ENCODE measurements at regions not wholly inside any gene's neighbourhood (a gene's known extent, or its start where the extent isn't known, plus 50 kb on each side); places are given as distances from the start of the nearest gene placed in this dataset.

- no TSS peak for BruUV-seq (replicated peaks)
- ChIA-PET POLR2A (no interaction called here), CTCF (ENCODE audit: unreplicated experiment) (no interaction called here)
- TF ChIP-seq CTCF (conservative IDR thresholded peaks at IDR 0.05; ENCODE audit: low read length) = no peak
- Histone ChIP-seq H3K4me3 (ENCODE audit: low read depth, low read length, poor library complexity, severe bottlenecking) (no peak overlapping the region), H3K9me2 (ENCODE audit: insufficient read depth, low read length) (no peaks in the 10 kb centered on the region), H3K36me3 (ENCODE audit: insufficient read depth, low read length) (no peaks in the 10 kb centered on the region), H2AFZ (ENCODE audit: low read length) (no peak overlapping the region), H3K4me2 (ENCODE audit: low read length) (no peak overlapping the region), H3K79me2 (ENCODE audit: insufficient read depth, low read depth, low read length) (no peaks in the 10 kb centered on the region), H4K20me1 (ENCODE audit: insufficient read depth, low read length) (no peaks in the 10 kb centered on the region), H3K9me3 (ENCODE audit: low read length) (no peaks in the 10 kb centered on the region), H3K4me1 (ENCODE audit: insufficient read depth, low read length, poor library complexity, severe bottlenecking) (no peaks in the 10 kb centered on the region), H3K27ac (ENCODE audit: low read depth, low read length, poor library complexity, severe bottlenecking) (no peak overlapping the region)
- intact Hi-C loops (cut with micrococcal nuclease; ENCODE audit: unreplicated experiment) = no loop called here
- DNase-seq (ENCODE audit: low spot score) = no peak
These were observed 124.4 kb downstream of the HRH4 start for GRCh38 chr18:24584813-24585212.

- intact Hi-C loops (cut with micrococcal nuclease; ENCODE audit: unreplicated experiment) = no loop called here
- no peaks in the 10 kb centered on the region for H3K9me2 ChIP-seq (ENCODE audit: insufficient read depth, low read length)
- CTCF ChIA-PET (ENCODE audit: unreplicated experiment) = no interaction called here
- DNase-seq (ENCODE audit: low spot score) = no peak
- H3K27ac ChIP-seq (ENCODE audit: low read depth, low read length, poor library complexity, severe bottlenecking) = no peak overlapping the region
- no peaks in the 10 kb centered on the region for H3K79me2 ChIP-seq (ENCODE audit: insufficient read depth, low read depth, low read length)
- no peak overlapping the region for H3K4me2 ChIP-seq (ENCODE audit: low read length)
- no TSS peak for BruUV-seq (replicated peaks)
- H3K9me3 ChIP-seq (ENCODE audit: low read length) = no peaks in the 10 kb centered on the region
- POLR2A ChIA-PET = no interaction called here
- H3K36me3 ChIP-seq (ENCODE audit: insufficient read depth, low read length) = no peaks in the 10 kb centered on the region
- H4K20me1 ChIP-seq (ENCODE audit: insufficient read depth, low read length) = no peaks in the 10 kb centered on the region
- no peak overlapping the region for H3K4me3 ChIP-seq (ENCODE audit: low read depth, low read length, poor library complexity, severe bottlenecking)
- no peaks in the 10 kb centered on the region for H3K4me1 ChIP-seq (ENCODE audit: insufficient read depth, low read length, poor library complexity, severe bottlenecking)
- H2AFZ ChIP-seq (ENCODE audit: low read length) = no peak overlapping the region
- TF ChIP-seq EZH2phosphoT487 (IDR thresholded peaks at IDR 0.05; ENCODE audit: borderline replicate concordance, low read depth, low read length) (no peak), CTCF (conservative IDR thresholded peaks at IDR 0.05; ENCODE audit: low read length) (no peak)
These were observed 125.6 kb downstream of the HRH4 start for GRCh38 chr18:24585996-24586566.

- BruUV-seq (replicated peaks) = no TSS peak
- no peaks in the 10 kb centered on the region for H3K9me3 ChIP-seq (ENCODE audit: low read length)
- no peaks in the 10 kb centered on the region for H3K4me1 ChIP-seq (ENCODE audit: insufficient read depth, low read length, poor library complexity, severe bottlenecking)
- no peak overlapping the region for H3K4me3 ChIP-seq (ENCODE audit: low read depth, low read length, poor library complexity, severe bottlenecking)
- H3K79me2 ChIP-seq (ENCODE audit: insufficient read depth, low read depth, low read length) = no peaks in the 10 kb centered on the region
- CTCF ChIA-PET (ENCODE audit: unreplicated experiment) = no interaction called here
- no peaks in the 10 kb centered on the region for H3K9me2 ChIP-seq (ENCODE audit: insufficient read depth, low read length)
- no peak overlapping the region for H3K27ac ChIP-seq (ENCODE audit: low read depth, low read length, poor library complexity, severe bottlenecking)
- no peak for DNase-seq (ENCODE audit: low spot score)
- H3K36me3 ChIP-seq (ENCODE audit: insufficient read depth, low read length) = no peaks in the 10 kb centered on the region
- no peaks in the 10 kb centered on the region for H4K20me1 ChIP-seq (ENCODE audit: insufficient read depth, low read length)
- H2AFZ ChIP-seq (ENCODE audit: low read length) = no peak overlapping the region
- intact Hi-C loops (cut with micrococcal nuclease; ENCODE audit: unreplicated experiment) = no loop called here
- POLR2A ChIA-PET = no interaction called here
- no peak overlapping the region for H3K4me2 ChIP-seq (ENCODE audit: low read length)
- TF ChIP-seq EZH2phosphoT487 (IDR thresholded peaks at IDR 0.05; ENCODE audit: borderline replicate concordance, low read depth, low read length) = no peak
- no peak for TF ChIP-seq CTCF (conservative IDR thresholded peaks at IDR 0.05; ENCODE audit: low read length)
These were observed 126.4 kb downstream of the HRH4 start for GRCh38 chr18:24586662-24587360.

All from OCI-LY7 (cell line).